Erythroblast (primary cell): ENCODE measurements at regions not wholly inside any gene's neighbourhood (a gene's known extent, or its start where the extent isn't known, plus 50 kb on each side); places are given as distances from the start of the nearest gene placed in this dataset.

Experiments used
- GATA1 ChIP-seq: IDR thresholded peaks from 2 replicates; pipeline ENCODE4 v1.6.1; 2011; ENCODE audit warnings: low read depth, mild to moderate bottlenecking, control low read depth, low read length, moderate library complexity
- POLR2A ChIP-seq: IDR thresholded peaks from 2 replicates; pipeline ENCODE4 v1.6.1; 2011; ENCODE audit warnings: mild to moderate bottlenecking, low read length

DNA sequence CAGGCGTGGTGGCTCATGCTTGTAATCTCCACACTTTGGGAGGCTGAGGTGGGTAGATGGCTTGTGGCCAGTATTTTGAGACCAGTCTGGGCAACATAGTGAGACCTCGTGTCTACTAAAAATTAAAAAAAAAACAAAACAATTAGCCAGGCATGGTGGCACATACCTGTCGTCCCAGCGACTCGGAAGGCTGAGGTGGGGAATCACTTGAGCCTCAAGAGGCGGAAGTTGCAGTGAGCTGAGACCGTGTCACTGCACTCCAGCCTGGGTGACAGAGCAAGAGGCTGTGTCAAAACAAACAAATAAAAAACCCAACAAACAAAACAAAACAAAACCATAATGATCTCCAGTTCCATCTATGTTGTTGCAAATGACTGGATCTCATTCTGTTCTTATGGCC is 341.3 kb upstream of the CFAP20DC start:
- TF ChIP-seq POLR2A (no peak), GATA1 (no peak)
